Activated T-cell treated with anti-CD3 and anti-CD28 coated beads, Interleukin-2, amount 50 U/mL, for 4 hours (primary cell): ENCODE measurements at regions not wholly inside any gene's neighbourhood (a gene's known extent, or its start where the extent isn't known, plus 50 kb on each side); places are given as distances from the start of the nearest gene placed in this dataset.

ENCODE experiments used
- ATAC-seq, 2 donors: fragments of 200-7000 bp; cut with Tn5 transposase; one replicate each; pipeline ENCODE4 v1.10.0; 2021
- DNase-seq: peaks from one replicate; pipeline ENCODE4 v3.0.0-alpha.2; 2020
- H3K27me3 Mint-ChIP-seq: one replicate; pipeline ENCODE4 v1.8.0; 2021; ENCODE audit warnings: low read depth, mixed read lengths
- H3K36me3 Mint-ChIP-seq: one replicate; pipeline ENCODE4 v1.8.0; 2022; ENCODE audit warnings: mixed read lengths; ENCODE audit not compliant: insufficient read depth
- H3K4me1 Mint-ChIP-seq: one replicate; pipeline ENCODE4 v1.8.0; 2021; ENCODE audit warnings: low read depth, mixed read lengths
- H3K4me3 Mint-ChIP-seq: one replicate; pipeline ENCODE4 v1.8.0; 2021; ENCODE audit warnings: mild to moderate bottlenecking, moderate library complexity, mixed read lengths
- H3K9me3 Mint-ChIP-seq: one replicate; pipeline ENCODE4 v1.8.0; 2021; ENCODE audit warnings: mixed read lengths

DNA sequence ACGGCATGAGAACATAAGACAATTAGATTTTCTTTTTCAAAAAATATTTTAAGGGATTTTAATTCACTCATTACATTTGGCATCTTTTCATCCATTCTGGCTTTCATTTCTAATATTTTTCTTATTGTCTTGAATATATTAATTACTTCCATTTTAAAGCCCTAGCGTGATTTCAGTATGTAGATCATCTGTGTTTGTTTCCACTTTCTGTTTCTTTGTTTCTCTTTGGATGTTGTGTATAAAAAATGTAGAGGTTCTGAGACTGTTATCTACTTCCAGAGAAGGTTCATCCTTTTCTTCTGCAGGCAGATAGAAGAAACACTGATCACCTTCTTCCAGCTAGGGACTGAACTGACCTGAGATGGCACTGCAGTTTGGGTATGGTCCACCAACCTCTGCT, 664.4 kb upstream of the SLC39A10 start:
- DNase-seq (no peak), ATAC-seq (no peak)
- Mint-ChIP-seq H3K36me3 (no peaks in the 10 kb centered on the region), H3K9me3 (no peaks in the 10 kb centered on the region), H3K4me3 (no peak overlapping the region), H3K27me3 (no peaks in the 10 kb centered on the region), H3K4me1 (no peaks in the 10 kb centered on the region)

DNA sequence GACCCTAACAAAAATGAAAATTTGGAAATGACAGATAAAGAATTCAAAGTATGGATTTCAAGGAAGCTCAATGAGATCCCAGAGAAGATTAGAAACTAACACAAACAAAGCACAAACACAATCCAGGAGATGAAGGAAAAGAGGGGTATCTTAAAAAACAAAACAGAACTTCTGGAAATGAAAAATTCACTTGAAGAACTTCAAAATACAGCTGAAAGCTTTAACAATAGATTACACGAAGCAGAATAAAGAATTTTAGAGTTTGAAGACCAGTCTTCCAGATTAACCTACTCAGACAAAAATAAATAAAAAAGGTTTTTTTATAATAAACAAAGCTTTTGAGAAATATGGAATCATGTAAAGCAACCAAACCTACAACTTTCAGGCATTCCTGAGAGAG, 671.8 kb upstream of the SLC39A10 start:
- ATAC-seq (no peak), DNase-seq (no peak)
- no peaks in the 10 kb centered on the region for H3K36me3 Mint-ChIP-seq
- peaks cover 2% of the 10 kb centered on the region for H3K27me3 Mint-ChIP-seq
- H3K4me1 Mint-ChIP-seq, result no peaks in the 10 kb centered on the region
- H3K4me3 Mint-ChIP-seq, result no peak overlapping the region
- H3K9me3 Mint-ChIP-seq, result peaks cover 21% of the 10 kb centered on the region

DNA sequence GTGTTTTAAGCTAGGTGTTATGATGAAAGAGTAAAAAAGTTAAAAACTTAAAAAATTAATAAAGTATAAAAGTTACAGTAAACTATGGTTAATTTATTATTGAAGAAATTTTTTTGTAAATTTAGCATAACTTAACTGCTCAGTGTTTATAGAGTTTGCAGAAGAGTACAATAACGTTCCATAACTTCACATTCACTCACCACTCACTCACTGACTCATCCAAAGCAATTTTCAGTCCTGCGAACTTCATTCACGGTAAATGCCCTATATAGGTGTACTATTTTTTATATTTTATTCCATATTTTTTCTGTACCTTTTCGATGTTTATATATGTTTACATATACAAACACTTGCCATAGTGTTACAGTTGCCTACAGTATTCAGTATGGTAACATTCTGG, 694.8 kb upstream of the SLC39A10 start:
- Mint-ChIP-seq H3K27me3 (no peaks in the 10 kb centered on the region), H3K9me3 (peaks cover 17% of the 10 kb centered on the region), H3K4me3 (no peak overlapping the region), H3K36me3 (no peaks in the 10 kb centered on the region), H3K4me1 (no peaks in the 10 kb centered on the region)
- ATAC-seq (no peak), DNase-seq (no peak)

DNA sequence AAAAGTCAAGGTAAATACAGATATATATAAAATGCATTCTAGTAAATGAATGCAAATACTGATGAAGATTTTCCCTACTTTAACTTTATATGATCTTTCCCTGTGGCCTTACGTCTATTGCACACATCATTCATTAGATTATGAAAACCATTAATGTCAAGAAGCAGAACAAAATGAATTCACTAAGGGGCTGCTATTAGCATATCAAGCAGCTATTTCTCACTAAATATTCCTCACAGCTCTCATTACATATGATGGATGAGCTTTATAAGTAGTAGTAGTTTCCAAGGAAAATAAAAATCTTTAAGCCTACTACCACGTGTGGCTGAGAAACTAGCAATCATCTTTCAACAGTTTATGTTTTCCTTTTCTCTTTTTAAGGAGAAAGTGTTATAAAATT, 702.8 kb upstream of the SLC39A10 start:
- H3K9me3 Mint-ChIP-seq, result peaks cover 6% of the 10 kb centered on the region
- H3K36me3 Mint-ChIP-seq, result no peaks in the 10 kb centered on the region
- H3K27me3 Mint-ChIP-seq, result no peaks in the 10 kb centered on the region

DNA sequence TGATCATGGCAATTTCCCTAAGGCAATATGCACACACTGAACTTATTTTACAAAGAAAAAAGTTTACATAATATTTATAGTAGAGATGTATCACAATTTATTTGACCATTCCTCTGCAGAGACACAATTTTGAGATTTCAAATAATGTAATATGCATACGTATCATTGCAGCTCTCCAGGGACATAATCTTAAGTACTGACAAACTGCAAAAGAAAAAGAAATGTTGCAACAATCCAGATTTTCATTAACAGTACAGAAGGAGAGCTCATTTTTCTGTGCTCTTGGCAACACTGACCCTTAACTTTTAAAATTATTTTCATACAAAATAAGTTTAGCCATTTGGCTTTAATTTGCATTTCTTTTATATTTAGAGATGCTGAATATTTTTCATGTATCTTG, 710.2 kb upstream of the SLC39A10 start:
- Mint-ChIP-seq H3K27me3 (no peaks in the 10 kb centered on the region), H3K9me3 (peaks cover 2% of the 10 kb centered on the region), H3K4me3 (no peak overlapping the region), H3K36me3 (no peaks in the 10 kb centered on the region), H3K4me1 (no peaks in the 10 kb centered on the region)
- ATAC-seq (no peak), DNase-seq (no peak)

More for the DNA sequence above, 702.8 kb upstream of the SLC39A10 start:
- Mint-ChIP-seq H3K4me1 (no peaks in the 10 kb centered on the region), H3K4me3 (no peak overlapping the region)
- ATAC-seq (no peak), DNase-seq (no peak)

DNA sequence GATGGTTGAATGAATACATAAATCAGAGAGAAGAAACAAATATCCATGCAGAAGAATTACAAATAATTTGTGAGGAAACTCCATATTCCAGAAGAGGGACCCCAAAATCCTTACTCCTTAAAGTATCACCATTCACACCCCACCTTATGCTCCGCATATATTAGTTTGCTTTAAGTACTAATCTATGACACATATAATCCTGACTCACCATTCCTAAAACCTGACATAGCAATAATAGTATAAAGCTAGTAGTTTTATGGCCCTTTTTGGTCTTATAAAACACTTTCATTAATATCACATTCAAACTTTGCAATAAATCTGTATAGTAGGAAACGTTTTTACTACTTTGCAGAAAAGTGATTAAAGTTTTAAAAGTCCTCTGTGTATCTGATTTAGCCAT, 719.0 kb upstream of the SLC39A10 start:
- H3K36me3 Mint-ChIP-seq, result no peaks in the 10 kb centered on the region
- DNase-seq (no peak), ATAC-seq (no peak)
- peaks cover 13% of the 10 kb centered on the region for H3K9me3 Mint-ChIP-seq
- no peaks in the 10 kb centered on the region for H3K27me3 Mint-ChIP-seq
- no peaks in the 10 kb centered on the region for H3K4me1 Mint-ChIP-seq
- no peak overlapping the region for H3K4me3 Mint-ChIP-seq

DNA sequence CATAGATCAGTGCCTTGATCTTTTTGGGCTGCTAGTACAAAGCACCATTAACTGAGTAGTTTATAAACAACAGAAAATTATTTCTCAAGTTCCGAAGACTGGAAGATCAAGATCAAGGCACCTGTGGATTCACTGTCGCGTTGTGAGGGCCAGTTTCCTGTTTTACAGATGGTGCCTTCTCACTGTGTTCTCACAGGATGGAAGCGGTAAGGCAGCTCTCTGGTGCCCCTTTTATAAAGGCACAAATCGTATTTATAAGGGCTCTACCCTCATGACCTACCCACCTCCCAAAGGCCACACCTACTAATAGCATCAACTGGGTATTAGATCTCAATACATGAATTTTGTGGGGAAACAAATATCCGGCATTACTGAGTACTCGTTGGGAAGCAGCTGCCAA, 729.5 kb upstream of the SLC39A10 start:
- DNase-seq (no peak), ATAC-seq (no peak)
- Mint-ChIP-seq H3K9me3 (no peaks in the 10 kb centered on the region), H3K4me3 (no peak overlapping the region), H3K4me1 (no peaks in the 10 kb centered on the region), H3K36me3 (no peaks in the 10 kb centered on the region), H3K27me3 (no peaks in the 10 kb centered on the region)

DNA sequence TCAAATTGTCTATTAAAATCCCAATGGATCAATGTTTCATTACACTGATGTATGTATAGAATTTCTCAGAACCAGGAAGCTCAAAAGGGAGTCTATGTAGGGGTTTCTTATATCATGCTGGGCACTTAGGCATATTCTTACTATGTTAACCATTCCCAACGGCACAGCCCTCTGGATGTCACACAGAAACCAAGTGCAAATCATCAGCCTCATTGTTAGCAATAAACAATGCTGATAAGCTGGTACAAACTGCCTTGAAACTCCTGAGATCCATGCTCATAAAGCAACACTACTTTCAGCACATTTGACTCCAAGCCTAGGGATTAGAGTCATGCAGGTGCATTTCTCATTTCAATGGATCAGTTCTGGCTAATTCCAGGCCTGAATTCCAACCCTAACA, 730.2 kb upstream of the SLC39A10 start:
- Mint-ChIP-seq H3K9me3 (no peaks in the 10 kb centered on the region), H3K27me3 (no peaks in the 10 kb centered on the region), H3K36me3 (no peaks in the 10 kb centered on the region), H3K4me1 (no peaks in the 10 kb centered on the region), H3K4me3 (no peak overlapping the region)
- ATAC-seq (no peak), DNase-seq (no peak)

DNA sequence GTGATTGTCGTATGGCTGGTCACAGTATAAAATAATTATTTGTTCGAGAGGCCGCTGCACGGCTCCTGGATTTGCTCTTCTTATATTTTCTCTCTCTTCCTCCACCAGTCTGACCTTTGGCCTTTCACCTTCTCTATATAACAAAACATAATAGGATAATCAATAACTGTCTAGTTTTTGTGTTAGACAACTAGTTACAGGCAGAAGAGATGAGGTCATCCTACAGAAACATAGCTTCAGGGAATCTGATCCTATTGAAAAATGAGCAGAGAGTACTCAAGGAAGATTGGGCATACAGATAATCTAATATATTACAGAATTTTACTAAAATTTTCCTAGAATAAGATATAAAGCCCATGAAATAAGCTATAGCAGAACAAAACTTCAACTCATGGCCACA, 731.3 kb upstream of the SLC39A10 start:
- H3K4me1 Mint-ChIP-seq, result no peaks in the 10 kb centered on the region
- no peak for ATAC-seq

DNA sequence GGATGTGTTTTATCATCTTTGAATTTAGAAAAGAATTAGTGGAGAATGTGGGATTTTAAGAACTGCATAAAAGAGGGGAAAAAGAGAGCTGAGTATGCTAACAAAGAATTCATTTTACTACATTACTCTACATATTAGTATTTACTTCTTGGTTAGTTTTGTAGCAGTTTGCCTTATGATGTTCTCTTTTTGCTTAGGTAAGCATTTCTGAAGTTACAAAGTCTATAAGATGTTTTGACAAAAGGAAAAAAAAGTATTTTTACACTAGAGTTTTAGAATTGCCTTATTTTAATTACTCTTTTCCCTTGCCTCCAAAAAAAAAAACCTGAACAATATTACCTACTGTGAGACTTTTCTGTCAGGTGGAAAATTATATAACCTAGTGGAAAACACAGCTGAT, 739.5 kb upstream of the SLC39A10 start:
- no peaks in the 10 kb centered on the region for H3K4me1 Mint-ChIP-seq

More for the DNA sequence above, 731.3 kb upstream of the SLC39A10 start:
- no peaks in the 10 kb centered on the region for H3K36me3 Mint-ChIP-seq
- H3K4me3 Mint-ChIP-seq, result no peak overlapping the region
- H3K27me3 Mint-ChIP-seq, result no peaks in the 10 kb centered on the region
- no peaks in the 10 kb centered on the region for H3K9me3 Mint-ChIP-seq
- DNase-seq, result no peak

DNA sequence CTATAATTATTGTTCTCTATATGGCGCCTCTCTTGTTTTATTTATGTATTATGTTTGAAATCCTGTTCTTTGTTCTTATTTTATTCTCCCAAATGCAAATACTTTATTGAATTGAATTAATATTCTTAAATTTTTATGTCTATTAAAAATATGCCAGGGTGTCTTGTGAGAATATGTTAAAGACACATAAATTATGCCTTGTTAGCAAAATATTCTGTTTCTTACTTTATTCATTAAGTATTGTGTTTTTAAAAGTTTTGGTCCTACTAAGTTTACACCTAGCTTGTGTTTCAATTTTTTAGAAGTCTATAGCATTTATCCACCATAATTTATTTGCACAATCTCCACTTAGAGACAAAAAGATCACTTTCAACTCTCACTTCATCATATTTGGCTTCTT, 741.5 kb upstream of the SLC39A10 start:
- Mint-ChIP-seq H3K36me3 (no peaks in the 10 kb centered on the region), H3K4me1 (no peaks in the 10 kb centered on the region)

More for the DNA sequence above, 739.5 kb upstream of the SLC39A10 start:
- Mint-ChIP-seq H3K4me3 (no peak overlapping the region), H3K27me3 (no peaks in the 10 kb centered on the region), H3K9me3 (no peaks in the 10 kb centered on the region), H3K36me3 (no peaks in the 10 kb centered on the region)
- ATAC-seq (no peak), DNase-seq (no peak)

DNA sequence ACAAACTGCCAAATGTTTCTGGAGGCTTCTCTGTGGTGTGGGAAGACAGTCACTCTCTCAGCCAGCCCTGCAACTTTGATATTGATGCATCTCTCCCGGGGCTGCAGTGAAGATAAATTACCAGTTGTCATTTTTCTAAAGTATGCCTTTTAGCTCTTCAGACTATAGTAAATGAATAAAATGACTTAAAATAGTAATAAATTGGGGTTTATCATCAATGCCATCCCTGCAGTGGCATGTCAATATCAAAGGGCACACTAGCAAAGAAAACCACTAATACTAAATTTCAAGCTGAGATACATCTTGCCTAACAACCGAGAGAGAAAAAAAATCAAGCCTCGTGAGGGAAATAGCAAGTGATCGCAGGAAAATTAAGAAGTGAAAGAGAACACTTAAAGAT, 749.5 kb upstream of the SLC39A10 start:
- Mint-ChIP-seq H3K4me1 (no peaks in the 10 kb centered on the region), H3K9me3 (no peaks in the 10 kb centered on the region), H3K27me3 (no peaks in the 10 kb centered on the region), H3K4me3 (no peak overlapping the region), H3K36me3 (no peaks in the 10 kb centered on the region)
- no peak for ATAC-seq
- DNase-seq, result no peak

More for the DNA sequence above, 741.5 kb upstream of the SLC39A10 start:
- Mint-ChIP-seq H3K9me3 (no peaks in the 10 kb centered on the region), H3K4me3 (no peak overlapping the region), H3K27me3 (no peaks in the 10 kb centered on the region)
- ATAC-seq (no peak), DNase-seq (no peak)

DNA sequence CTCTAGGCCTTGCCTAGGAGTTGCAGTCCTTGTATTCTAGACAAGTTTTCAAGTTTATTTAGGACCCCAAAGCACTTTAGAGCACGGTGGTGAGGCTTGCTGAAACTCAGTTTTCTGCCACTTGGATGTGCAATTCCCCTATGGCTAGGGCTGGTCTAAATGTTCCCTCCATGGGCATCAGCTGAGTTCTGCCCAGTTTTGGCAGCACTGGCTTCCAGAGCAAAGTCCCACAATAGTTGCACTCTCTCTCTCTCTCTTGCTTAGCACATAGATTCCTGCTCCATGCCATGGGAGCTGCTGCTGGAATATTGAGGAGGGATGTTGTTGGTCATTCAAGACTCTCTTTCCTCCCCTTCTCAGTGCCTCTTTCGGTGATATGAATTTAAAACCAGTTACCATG, 760.2 kb upstream of the SLC39A10 start:
- no peaks in the 10 kb centered on the region for H3K36me3 Mint-ChIP-seq
- H3K9me3 Mint-ChIP-seq, result no peaks in the 10 kb centered on the region
- no peak for ATAC-seq
- H3K4me1 Mint-ChIP-seq, result no peaks in the 10 kb centered on the region
- peaks cover 6% of the 10 kb centered on the region for H3K27me3 Mint-ChIP-seq
- H3K4me3 Mint-ChIP-seq, result no peak overlapping the region
- DNase-seq, result no peak

DNA sequence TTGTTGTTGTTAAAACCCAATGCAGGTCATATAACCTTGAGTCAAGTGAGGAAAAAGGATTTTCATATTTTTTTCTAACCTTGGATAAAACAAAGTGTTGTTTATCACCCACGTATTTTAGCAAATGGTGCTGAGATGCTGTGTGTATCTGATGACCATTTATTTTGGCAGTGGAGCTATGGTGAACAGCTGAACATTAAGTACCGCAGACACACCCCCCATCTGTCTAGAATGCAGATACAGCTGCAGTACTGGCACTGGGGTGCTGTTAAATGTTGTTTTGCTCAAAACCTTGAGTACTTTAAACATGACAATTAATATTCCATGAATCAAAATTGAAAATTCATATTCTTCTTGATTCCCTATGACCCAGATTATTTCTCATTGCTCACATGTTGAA, 773.3 kb upstream of the SLC39A10 start:
- Mint-ChIP-seq H3K9me3 (no peaks in the 10 kb centered on the region), H3K36me3 (no peaks in the 10 kb centered on the region), H3K4me3 (no peak overlapping the region), H3K27me3 (peaks cover 6% of the 10 kb centered on the region), H3K4me1 (no peaks in the 10 kb centered on the region)
- ATAC-seq (no peak), DNase-seq (no peak)

DNA sequence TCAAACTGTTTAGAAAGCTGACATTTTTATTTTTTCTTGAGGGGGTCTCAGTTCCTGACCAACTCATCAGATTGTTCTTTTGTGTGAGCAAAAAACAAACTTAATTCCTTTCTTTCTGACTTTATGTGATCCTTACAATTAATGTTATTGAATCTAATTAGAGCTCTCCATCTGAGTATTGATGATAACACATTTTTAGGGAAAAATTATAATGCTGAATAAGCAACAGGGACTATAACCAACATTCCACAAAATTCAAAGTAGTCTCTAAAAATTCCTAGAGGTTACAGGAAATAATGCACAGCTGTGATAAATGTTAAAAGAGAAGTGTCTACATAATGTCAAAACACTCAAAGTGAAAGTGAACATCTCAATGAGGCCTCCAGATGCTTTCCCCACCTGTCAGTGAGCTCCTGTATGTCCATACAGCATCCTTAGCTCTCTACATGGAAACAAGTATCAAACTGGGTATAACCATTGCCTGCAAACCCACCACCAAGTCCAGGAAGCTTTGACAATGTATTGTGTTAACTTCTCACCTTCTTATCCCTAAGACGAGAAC, 786.0 kb upstream of the SLC39A10 start:
- H3K36me3 Mint-ChIP-seq, result no peaks in the 10 kb centered on the region
- H3K4me3 Mint-ChIP-seq, result no peak overlapping the region
- no peaks in the 10 kb centered on the region for H3K9me3 Mint-ChIP-seq
- H3K4me1 Mint-ChIP-seq, result no peaks in the 10 kb centered on the region
- DNase-seq (no peak), ATAC-seq (no peak)
- no peaks in the 10 kb centered on the region for H3K27me3 Mint-ChIP-seq

DNA sequence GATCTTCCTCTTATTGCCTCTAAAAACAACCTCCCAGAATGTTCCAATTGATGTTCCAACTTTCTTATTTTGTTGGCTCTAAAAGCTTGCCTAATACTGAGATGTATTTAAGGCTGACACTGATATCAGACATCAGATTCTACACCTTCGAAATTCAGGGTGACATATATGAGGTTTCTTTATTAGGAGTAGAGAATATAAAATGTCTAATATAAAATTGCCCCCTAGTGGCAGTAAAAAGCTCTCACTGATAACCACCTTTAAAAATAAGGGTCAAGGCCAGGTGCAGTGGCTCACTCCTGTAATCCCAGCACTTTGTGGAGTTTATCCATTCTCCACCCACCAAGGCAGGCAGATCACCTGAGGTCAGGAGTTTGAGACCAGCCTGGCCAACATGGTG, 789.7 kb upstream of the SLC39A10 start:
- no peaks in the 10 kb centered on the region for H3K36me3 Mint-ChIP-seq
- H3K4me3 Mint-ChIP-seq, result no peak overlapping the region
- no peak for DNase-seq
- no peak for ATAC-seq
- no peaks in the 10 kb centered on the region for H3K4me1 Mint-ChIP-seq
- H3K27me3 Mint-ChIP-seq, result no peaks in the 10 kb centered on the region
- H3K9me3 Mint-ChIP-seq, result no peaks in the 10 kb centered on the region
